ENCODE measurements at regions not wholly inside any gene's neighbourhood (a gene's known extent, or its start where the extent isn't known, plus 50 kb on each side); places are given as distances from the start of the nearest gene placed in this dataset.
"Not testable (repeated sequence)": the region's sequence is repeated elsewhere in the genome, so short reads cannot be mapped to it uniquely, and the experiment has no call there.

DNA sequence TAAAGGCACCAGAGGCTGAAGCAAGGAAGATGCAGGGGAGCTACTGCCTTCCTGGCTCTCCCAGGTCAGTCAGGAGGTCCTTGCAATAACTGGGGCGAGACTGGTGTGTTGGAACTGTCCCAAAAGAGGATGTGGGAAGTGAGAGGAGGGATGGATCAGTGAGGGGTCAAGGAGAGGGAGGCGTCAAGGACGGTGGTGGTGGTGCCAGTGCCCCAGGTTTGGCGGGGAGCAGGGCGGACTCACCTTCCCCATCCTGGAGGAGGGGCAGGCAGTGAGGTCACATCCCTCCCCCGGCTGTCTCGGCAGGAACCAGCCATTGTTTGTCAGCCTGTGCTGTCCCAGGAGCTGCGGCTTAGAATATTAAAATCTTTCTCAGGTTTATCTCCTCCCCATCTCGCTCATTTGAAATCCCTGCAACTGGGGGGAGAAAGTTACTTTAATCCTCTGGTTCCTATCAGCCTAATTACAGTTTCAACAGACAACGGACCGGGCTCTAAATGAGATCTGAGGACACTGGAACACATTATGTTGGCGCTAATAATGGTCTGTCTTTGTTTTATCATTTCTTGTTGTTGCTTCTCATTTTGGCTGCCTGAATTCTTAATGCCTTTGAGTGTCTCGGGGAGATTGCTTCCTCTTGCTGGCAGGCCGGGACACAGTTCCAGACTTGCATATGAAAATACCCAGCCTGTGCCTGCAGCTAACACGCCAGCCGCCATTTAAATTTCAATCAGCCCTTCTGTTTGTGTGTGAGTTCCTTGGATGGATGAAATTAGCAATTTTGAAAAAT is 387.5 kb downstream of the RPS24 start:
- no peaks in the 10 kb centered on the region for H3K27me3 ChIP-seq (replicated peaks; ENCODE audit: insufficient read depth)
- H3K4me1 ChIP-seq (ENCODE audit: control insufficient read depth in 1 of 2, low read depth in 2 of 2), result peaks cover 0 to 6% of the 10 kb centered on the region in 2 donors
- TF ChIP-seq, protein P1, sequence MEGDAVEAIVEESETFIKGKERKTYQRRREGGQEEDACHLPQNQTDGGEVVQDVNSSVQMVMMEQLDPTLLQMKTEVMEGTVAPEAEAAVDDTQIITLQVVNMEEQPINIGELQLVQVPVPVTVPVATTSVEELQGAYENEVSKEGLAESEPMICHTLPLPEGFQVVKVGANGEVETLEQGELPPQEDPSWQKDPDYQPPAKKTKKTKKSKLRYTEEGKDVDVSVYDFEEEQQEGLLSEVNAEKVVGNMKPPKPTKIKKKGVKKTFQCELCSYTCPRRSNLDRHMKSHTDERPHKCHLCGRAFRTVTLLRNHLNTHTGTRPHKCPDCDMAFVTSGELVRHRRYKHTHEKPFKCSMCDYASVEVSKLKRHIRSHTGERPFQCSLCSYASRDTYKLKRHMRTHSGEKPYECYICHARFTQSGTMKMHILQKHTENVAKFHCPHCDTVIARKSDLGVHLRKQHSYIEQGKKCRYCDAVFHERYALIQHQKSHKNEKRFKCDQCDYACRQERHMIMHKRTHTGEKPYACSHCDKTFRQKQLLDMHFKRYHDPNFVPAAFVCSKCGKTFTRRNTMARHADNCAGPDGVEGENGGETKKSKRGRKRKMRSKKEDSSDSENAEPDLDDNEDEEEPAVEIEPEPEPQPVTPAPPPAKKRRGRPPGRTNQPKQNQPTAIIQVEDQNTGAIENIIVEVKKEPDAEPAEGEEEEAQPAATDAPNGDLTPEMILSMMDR (IDR thresholded peaks at IDR 0.05), result no peak
- H3K9me3 ChIP-seq, result peaks cover 8% of the 10 kb centered on the region
- H3K27ac ChIP-seq, result no peak overlapping the region
- H3K36me3 ChIP-seq, result no peaks in the 10 kb centered on the region
- no peak overlapping the region for H3K4me3 ChIP-seq
- no peak for ATAC-seq (ENCODE audit: insufficient number of reproducible peaks, low FRiP score, low read depth)
- no peak for DNase-seq (ENCODE audit: low spot score)

DNA sequence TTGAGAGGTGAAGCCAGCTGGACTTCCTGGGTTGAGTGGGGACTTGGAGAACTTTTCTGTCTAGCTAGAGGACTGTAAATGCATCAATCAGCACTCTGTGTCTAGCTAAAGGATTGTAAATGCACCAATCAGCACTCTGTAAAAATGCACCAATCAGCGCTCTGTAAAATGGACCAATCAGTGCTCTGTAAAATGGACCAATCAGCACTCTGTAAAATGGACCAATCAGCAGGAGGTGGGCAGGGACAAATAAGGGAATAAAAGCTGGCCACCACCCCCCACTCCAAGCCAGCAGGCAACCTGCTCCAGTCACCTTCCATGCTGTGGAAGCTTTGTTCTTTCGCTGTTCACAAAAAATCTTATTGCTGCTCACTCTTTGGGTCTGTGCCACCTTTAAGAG is 390.4 kb downstream of the RPS24 start:
- H3K27me3 ChIP-seq (replicated peaks; ENCODE audit: insufficient read depth); H3K4me3 ChIP-seq; ATAC-seq (ENCODE audit: insufficient number of reproducible peaks, low FRiP score, low read depth); H3K27ac ChIP-seq; H3K36me3 ChIP-seq; DNase-seq (ENCODE audit: low spot score); H3K9me3 ChIP-seq; H3K4me1 ChIP-seq (ENCODE audit: control insufficient read depth in 1 of 2, low read depth in 2 of 2): not testable (repeated sequence)

DNA sequence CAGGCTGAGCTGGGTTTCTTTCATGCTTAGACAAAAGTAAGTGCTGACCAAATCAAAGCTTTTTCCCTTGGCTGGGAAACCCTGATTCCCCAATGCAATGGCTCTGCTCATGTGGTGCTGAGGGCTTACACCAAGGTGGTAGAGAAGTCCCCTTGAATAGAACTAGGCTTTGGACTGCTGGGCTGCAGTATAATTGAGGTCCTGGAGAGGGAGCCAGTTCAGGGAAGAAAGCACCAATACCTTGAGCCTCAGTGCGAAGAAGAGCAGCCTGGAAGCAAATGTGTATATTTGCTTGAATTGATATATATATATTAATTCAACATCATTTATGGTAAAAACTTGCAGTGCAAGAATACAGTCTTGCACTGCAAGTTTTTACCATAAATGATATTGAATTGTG is 391.1 kb downstream of the RPS24 start:
- Histone ChIP-seq H3K4me3 (no peak overlapping the region), H3K36me3 (no peaks in the 10 kb centered on the region), H3K4me1 (ENCODE audit: control insufficient read depth in 1 of 2, low read depth in 2 of 2) (no peaks in the 10 kb centered on the region), H3K27ac (no peak overlapping the region), H3K9me3 (peaks cover 8% of the 10 kb centered on the region), H3K27me3 (replicated peaks; ENCODE audit: insufficient read depth) (no peaks in the 10 kb centered on the region)
- TF ChIP-seq, protein P1 (IDR thresholded peaks at IDR 0.05), result no peak
- DNase-seq (ENCODE audit: low spot score), result no peak
- no peak for ATAC-seq (ENCODE audit: insufficient number of reproducible peaks, low FRiP score, low read depth)

- Histone ChIP-seq H3K9me3 (peaks cover 8% of the 10 kb centered on the region), H3K36me3 (no peaks in the 10 kb centered on the region), H3K4me1 (ENCODE audit: control insufficient read depth in 1 of 2, low read depth in 2 of 2) (no peaks in the 10 kb centered on the region), H3K27ac (no peak overlapping the region), H3K4me3 (no peak overlapping the region), H3K27me3 (replicated peaks; ENCODE audit: insufficient read depth) (no peaks in the 10 kb centered on the region)
- no peak for DNase-seq (ENCODE audit: low spot score)
- TF ChIP-seq, protein P1 (IDR thresholded peaks at IDR 0.05), result no peak
- ATAC-seq (ENCODE audit: insufficient number of reproducible peaks, low FRiP score, low read depth), result no peak
These were observed 392.5 kb downstream of the RPS24 start for GRCh38 chr10:78426181-78426580.

GRCh38 chr10:78427497-78428031 is 393.9 kb downstream of the RPS24 start:
- TF ChIP-seq, protein P1 (IDR thresholded peaks at IDR 0.05), result no peak

More at GRCh38 chr10:78427497-78428031, 393.9 kb downstream of the RPS24 start:
- Histone ChIP-seq H3K4me3 (no peak overlapping the region), H3K36me3 (no peaks in the 10 kb centered on the region), H3K27me3 (replicated peaks; ENCODE audit: insufficient read depth) (no peaks in the 10 kb centered on the region), H3K27ac (no peak overlapping the region), H3K9me3 (peaks cover 8% of the 10 kb centered on the region), H3K4me1 (ENCODE audit: control insufficient read depth in 1 of 2, low read depth in 2 of 2) (peaks cover 0 to 2% of the 10 kb centered on the region in 2 donors)
- DNase-seq (ENCODE audit: low spot score) (no peak), ATAC-seq (ENCODE audit: insufficient number of reproducible peaks, low FRiP score, low read depth) (no peak)

Measured in thoracic aorta (tissue), 2 donors.